DND-41 (cell line): ENCODE measurements at regions not wholly inside any gene's neighbourhood (a gene's known extent, or its start where the extent isn't known, plus 50 kb on each side); places are given as distances from the start of the nearest gene placed in this dataset.

ENCODE experiments used
- ATAC-seq: fragments of 200-7000 bp; cut with Tn5 transposase; 3 replicates; pipeline ENCODE4 v1.9.1; 2021; ENCODE audit warnings: low read depth; ENCODE audit not compliant: insufficient read depth
- DNase-seq: peaks from one replicate; pipeline ENCODE4 v3.0.0-alpha.2; 2020
- H2AFZ ChIP-seq: 2 replicates; pipeline ENCODE4 v1.6.0; 2012; ENCODE audit warnings: low read depth, low read length
- H3K27ac ChIP-seq: 2 replicates; pipeline ENCODE4 v1.5.1; 2012; ENCODE audit warnings: low read length, inconsistent platforms
- H3K27me3 ChIP-seq: fragments of 200-600 bp; sonication (generic); 2 replicates; pipeline ENCODE4 v1.6.0; 2012; ENCODE audit warnings: low read length, mild to moderate bottlenecking, inconsistent platforms; ENCODE audit not compliant: insufficient read depth, poor library complexity
- H3K36me3 ChIP-seq: 2 replicates; pipeline ENCODE4 v1.5.1; 2012; ENCODE audit warnings: low read length, inconsistent platforms; ENCODE audit not compliant: insufficient read depth
- H3K4me1 ChIP-seq: 2 replicates; pipeline ENCODE4 v1.5.1; 2012; ENCODE audit warnings: mild to moderate bottlenecking, low read length; ENCODE audit not compliant: insufficient read depth
- H3K4me2 ChIP-seq: 2 replicates; pipeline ENCODE4 v1.6.0; 2012; ENCODE audit warnings: mild to moderate bottlenecking, moderate library complexity, low read length, inconsistent platforms; ENCODE audit not compliant: insufficient read depth
- H3K4me3 ChIP-seq, 2 experiments: fragments of 200-600 bp in 1 of 2; shearing (Covaris generic) in 1 of 2; 2 replicates each; pipeline ENCODE4 v1.5.1; 2012 to 2016; ENCODE audit warnings: inconsistent platforms in 2 of 2, low read length in 2 of 2, mild to moderate bottlenecking in 2 of 2, low read depth in 1 of 2, moderate library complexity in 1 of 2
- H3K79me2 ChIP-seq: 2 replicates; pipeline ENCODE4 v1.6.0; 2012; ENCODE audit warnings: low read length, inconsistent platforms; ENCODE audit not compliant: insufficient read depth
- H3K9ac ChIP-seq: 2 replicates; pipeline ENCODE4 v1.6.0; 2012; ENCODE audit warnings: low read depth, mild to moderate bottlenecking, inconsistent platforms, low read length, moderate library complexity
- H3K9me3 ChIP-seq: 2 replicates; pipeline ENCODE4 v1.5.1; 2012; ENCODE audit warnings: low read length, moderate library complexity, mild to moderate bottlenecking, inconsistent platforms; ENCODE audit not compliant: insufficient read depth, severe bottlenecking
- H4K20me1 ChIP-seq: 2 replicates; pipeline ENCODE4 v1.6.0; 2012; ENCODE audit warnings: low read length; ENCODE audit not compliant: insufficient read depth
- EZH2 ChIP-seq: IDR thresholded peaks from 3 replicates; pipeline ENCODE4 v1.6.1; 2012; ENCODE audit warnings: borderline replicate concordance, low read depth, mild to moderate bottlenecking, moderate library complexity, low read length, inconsistent platforms; ENCODE audit not compliant: severe bottlenecking
- TF ChIP-seq, protein P1 (sequence below): IDR thresholded peaks from 2 replicates; pipeline ENCODE4 v1.5.1; 2012; ENCODE audit warnings: borderline replicate concordance, low read length, moderate library complexity, mild to moderate bottlenecking; ENCODE audit not compliant: poor library complexity, severe bottlenecking; ENCODE audit errors: extremely low read depth

DNA sequence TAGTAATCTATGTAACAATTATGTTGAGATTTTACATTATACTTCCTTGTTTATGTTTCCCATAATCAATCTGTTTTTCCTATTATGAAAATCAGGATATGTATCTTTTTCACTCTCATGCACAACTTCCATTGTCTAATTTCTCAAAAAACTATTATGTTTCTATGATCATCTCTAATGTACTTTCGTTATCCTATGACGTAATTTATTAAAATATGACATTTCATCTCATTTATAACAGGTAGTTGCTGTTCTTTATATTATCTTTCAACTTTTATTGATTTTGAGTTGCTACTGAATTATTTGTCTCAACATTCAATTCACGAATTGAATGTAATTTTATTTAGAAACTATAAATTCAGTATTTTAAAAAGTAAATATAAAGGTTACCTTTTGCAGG is 100.8 kb upstream of the MAGEB18 start:
- no peak for TF ChIP-seq EZH2
- TF ChIP-seq, protein P1, sequence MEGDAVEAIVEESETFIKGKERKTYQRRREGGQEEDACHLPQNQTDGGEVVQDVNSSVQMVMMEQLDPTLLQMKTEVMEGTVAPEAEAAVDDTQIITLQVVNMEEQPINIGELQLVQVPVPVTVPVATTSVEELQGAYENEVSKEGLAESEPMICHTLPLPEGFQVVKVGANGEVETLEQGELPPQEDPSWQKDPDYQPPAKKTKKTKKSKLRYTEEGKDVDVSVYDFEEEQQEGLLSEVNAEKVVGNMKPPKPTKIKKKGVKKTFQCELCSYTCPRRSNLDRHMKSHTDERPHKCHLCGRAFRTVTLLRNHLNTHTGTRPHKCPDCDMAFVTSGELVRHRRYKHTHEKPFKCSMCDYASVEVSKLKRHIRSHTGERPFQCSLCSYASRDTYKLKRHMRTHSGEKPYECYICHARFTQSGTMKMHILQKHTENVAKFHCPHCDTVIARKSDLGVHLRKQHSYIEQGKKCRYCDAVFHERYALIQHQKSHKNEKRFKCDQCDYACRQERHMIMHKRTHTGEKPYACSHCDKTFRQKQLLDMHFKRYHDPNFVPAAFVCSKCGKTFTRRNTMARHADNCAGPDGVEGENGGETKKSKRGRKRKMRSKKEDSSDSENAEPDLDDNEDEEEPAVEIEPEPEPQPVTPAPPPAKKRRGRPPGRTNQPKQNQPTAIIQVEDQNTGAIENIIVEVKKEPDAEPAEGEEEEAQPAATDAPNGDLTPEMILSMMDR, result no peak
- Histone ChIP-seq H3K79me2 (no peaks in the 10 kb centered on the region), H2AFZ (no peak overlapping the region), H3K4me2 (no peak overlapping the region), H3K9me3 (no peaks in the 10 kb centered on the region), H3K36me3 (no peaks in the 10 kb centered on the region), H3K4me1 (no peaks in the 10 kb centered on the region), H3K27me3 (no peaks in the 10 kb centered on the region), H4K20me1 (no peaks in the 10 kb centered on the region), H3K27ac (no peak overlapping the region), H3K9ac (no peak overlapping the region), H3K4me3 (no peak overlapping the region)
- DNase-seq (no peak), ATAC-seq (no peak)

DNA sequence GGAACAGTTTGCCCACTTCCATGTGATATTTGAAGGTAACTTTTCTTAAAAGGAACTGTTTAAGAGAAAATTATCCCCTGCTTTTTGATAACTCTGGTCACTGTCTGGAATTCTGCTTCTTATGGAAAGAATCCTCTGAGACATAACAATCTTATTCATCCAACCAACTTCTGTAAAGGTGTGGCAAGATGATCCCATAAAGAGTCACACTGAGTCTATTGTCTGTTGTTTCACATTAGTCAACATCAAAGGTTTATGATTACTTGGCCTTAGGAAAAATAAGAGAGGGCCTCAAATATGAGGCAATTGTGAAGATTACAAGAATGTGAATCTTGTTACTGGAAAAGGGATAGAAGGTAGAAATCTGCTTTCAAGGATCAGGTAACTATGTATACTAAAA is 88.0 kb upstream of the MAGEB18 start:
- no peak overlapping the region for H2AFZ ChIP-seq
- no peak overlapping the region for H3K27ac ChIP-seq
- no peaks in the 10 kb centered on the region for H4K20me1 ChIP-seq
- ATAC-seq (no peak), DNase-seq (no peak)
- H3K4me3 ChIP-seq, result no peak overlapping the region
- H3K4me2 ChIP-seq, result no peak overlapping the region
- H3K27me3 ChIP-seq, result no peaks in the 10 kb centered on the region
- TF ChIP-seq, protein P1, result no peak
- no peaks in the 10 kb centered on the region for H3K9me3 ChIP-seq
- no peaks in the 10 kb centered on the region for H3K79me2 ChIP-seq
- no peak overlapping the region for H3K9ac ChIP-seq
- no peaks in the 10 kb centered on the region for H3K36me3 ChIP-seq
- H3K4me1 ChIP-seq, result no peaks in the 10 kb centered on the region

DNA sequence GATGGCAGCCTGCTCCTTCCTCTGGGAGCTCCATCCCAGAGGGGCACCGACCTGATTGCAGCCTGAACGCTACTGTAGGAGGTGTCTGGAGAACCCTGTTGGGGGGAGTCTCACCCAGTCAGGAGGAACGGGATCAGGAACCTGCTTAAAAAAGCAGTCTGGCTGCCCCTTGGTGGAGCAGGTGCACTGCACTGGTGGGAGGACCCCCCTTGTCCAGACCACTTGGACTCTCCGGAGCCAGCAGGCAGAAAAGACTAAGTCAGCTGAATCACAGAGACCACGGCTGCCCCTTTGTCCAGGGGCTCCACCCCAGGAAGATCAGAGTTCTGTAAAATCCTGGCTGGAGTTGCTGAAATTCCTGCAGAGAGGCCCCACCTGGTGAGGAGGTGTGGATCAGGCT is 67.3 kb upstream of the MAGEB18 start:
- no peaks in the 10 kb centered on the region for H3K9me3 ChIP-seq
- H3K27ac ChIP-seq, result no peak overlapping the region
- no peak overlapping the region for H3K9ac ChIP-seq
- ATAC-seq (no peak), DNase-seq (no peak)
- no peaks in the 10 kb centered on the region for H3K27me3 ChIP-seq
- no peak overlapping the region for H2AFZ ChIP-seq
- no peak for TF ChIP-seq EZH2
- TF ChIP-seq, protein P1, result no peak
- H3K4me3 ChIP-seq, result no peak overlapping the region
- no peak overlapping the region for H3K4me2 ChIP-seq
- H3K79me2 ChIP-seq, result no peaks in the 10 kb centered on the region
- H3K36me3 ChIP-seq, result no peaks in the 10 kb centered on the region
- H4K20me1 ChIP-seq, result no peaks in the 10 kb centered on the region
- H3K4me1 ChIP-seq, result no peaks in the 10 kb centered on the region

DNA sequence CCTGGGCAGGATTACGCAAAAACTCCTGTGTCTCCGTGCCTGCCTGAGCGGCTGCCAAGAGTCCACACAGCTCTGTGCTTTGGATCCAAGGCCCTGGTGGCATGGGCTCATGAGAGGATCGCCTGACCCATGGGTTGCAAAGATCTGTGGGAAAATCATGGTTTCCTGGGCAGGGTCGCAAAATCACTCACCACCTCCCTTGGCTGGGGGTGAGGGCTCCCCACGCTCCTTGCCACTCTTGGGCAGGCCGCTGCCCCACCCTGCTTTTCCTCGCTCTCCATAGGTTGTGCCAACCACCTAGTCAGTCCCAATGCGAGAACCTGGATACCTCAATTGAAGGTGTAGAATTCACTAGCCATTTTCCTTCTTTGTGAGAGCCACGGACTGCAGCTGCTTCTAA is 66.5 kb upstream of the MAGEB18 start:
- H3K4me3 ChIP-seq, result no peak overlapping the region
- no peak for ATAC-seq
- DNase-seq, result no peak

More for the DNA sequence above, 66.5 kb upstream of the MAGEB18 start:
- H3K9ac ChIP-seq, result no peak overlapping the region
- no peaks in the 10 kb centered on the region for H3K27me3 ChIP-seq
- no peaks in the 10 kb centered on the region for H3K9me3 ChIP-seq
- H3K79me2 ChIP-seq, result no peaks in the 10 kb centered on the region
- TF ChIP-seq, protein P1, result no peak
- TF ChIP-seq EZH2, result no peak
- H2AFZ ChIP-seq, result no peak overlapping the region
- H3K4me1 ChIP-seq, result no peaks in the 10 kb centered on the region
- no peaks in the 10 kb centered on the region for H4K20me1 ChIP-seq
- no peak overlapping the region for H3K27ac ChIP-seq
- no peaks in the 10 kb centered on the region for H3K36me3 ChIP-seq
- no peak overlapping the region for H3K4me2 ChIP-seq
